NT2/D1 (cell line): ENCODE measurements at regions not wholly inside any gene's neighbourhood (a gene's known extent, or its start where the extent isn't known, plus 50 kb on each side); places are given as distances from the start of the nearest gene placed in this dataset.

Experiments
- SUZ12 ChIP-seq: IDR thresholded peaks from 2 replicates; pipeline ENCODE4 v1.6.1; 2011; ENCODE audit not compliant: insufficient read length, insufficient read depth; ENCODE audit errors: extremely low read depth
- YY1 ChIP-seq: IDR thresholded peaks from 2 replicates; pipeline ENCODE4 v1.6.1; 2011; ENCODE audit not compliant: insufficient read length, insufficient read depth
- ZNF274 ChIP-seq: IDR thresholded peaks from 2 replicates; pipeline ENCODE4 v1.6.1; 2011; ENCODE audit warnings: mild to moderate bottlenecking, low read depth, low read length

DNA sequence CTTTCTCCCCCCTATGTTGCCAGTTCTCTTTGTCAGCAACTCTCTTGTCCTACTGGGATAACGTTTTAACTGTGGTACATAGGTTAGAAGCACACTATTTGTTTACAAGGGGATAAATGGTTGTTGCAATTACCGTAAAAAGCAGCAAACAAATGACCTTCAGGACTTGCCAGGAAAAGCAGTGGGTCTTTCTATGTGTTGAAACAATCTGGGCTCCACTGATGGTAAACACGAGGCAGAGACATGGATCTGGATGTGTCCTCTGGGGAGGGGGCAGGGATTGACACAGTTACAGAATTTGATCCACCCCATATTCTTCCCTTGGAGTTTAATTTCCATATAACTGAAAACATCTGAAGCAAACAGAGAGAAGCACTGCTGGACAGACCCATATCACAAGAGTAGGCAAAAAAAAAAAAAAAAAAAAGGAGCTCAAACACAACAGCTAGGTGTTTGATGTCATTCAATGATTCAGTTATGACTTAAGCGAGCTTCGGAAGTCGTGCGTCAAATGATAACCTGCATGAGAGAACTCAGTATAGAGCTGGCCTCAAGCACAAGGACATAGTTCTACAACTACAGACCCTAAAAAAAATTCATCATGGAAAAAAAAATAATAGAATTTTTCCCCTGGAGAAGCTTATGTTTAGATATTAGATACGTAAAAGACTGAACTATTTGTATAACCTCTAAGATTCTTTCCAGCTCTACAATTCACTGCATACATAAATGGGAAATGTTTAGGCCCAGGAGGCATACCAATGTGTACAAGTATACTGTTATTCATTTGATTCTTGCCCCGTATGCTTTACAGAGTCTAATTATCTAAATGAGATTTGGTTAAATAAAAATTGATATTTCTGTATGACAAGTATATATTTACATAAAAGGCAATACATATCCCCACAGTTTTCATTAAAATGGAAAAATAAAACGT lies 127.7 kb downstream of the ALDH8A1 start:
- TF ChIP-seq YY1 (no peak), SUZ12 (no peak), ZNF274 (no peak)
